NT2/D1 (cell line): ENCODE measurements at regions not wholly inside any gene's neighbourhood (a gene's known extent, or its start where the extent isn't known, plus 50 kb on each side); places are given as distances from the start of the nearest gene placed in this dataset.

ENCODE experiments used
- YY1 ChIP-seq: IDR thresholded peaks from 2 replicates; pipeline ENCODE4 v1.6.1; 2011; ENCODE audit not compliant: insufficient read length, insufficient read depth
- ZNF274 ChIP-seq: IDR thresholded peaks from 2 replicates; pipeline ENCODE4 v1.6.1; 2011; ENCODE audit warnings: mild to moderate bottlenecking, low read depth, low read length

GRCh38 chr3:86634361-86634760 is 356.6 kb downstream of the VGLL3 start:
- TF ChIP-seq ZNF274 (no peak), YY1 (no peak)
